ENCODE measurements at regions not wholly inside any gene's neighbourhood (a gene's known extent, or its start where the extent isn't known, plus 50 kb on each side); places are given as distances from the start of the nearest gene placed in this dataset.

GRCh38 chr2:824954-825353 is 125.7 kb upstream of the SNTG2 start:
- no peak for DNase-seq

DNA sequence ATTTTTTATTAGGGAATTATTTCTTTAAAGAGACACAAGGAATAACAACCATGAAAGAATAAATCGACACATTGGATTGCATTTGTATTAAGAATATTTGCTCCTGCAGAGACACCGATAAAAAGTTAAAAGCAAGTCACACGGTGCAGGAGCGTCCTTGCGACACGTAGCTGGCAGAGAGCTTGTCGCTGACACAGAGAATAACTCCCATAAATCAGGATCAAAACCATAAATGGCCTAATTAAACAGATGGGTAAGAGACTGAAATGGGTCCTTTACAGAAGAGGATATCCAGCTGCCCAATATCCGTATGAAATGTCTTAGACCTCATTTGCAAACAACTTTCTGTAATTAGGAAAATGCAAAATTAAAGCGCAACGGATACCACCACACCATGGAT is 126.1 kb upstream of the SNTG2 start:
- DNase-seq, result no peak

- DNase-seq, result no peak
Measured at GRCh38 chr2:821546-821945, 129.1 kb upstream of the SNTG2 start.

DNA sequence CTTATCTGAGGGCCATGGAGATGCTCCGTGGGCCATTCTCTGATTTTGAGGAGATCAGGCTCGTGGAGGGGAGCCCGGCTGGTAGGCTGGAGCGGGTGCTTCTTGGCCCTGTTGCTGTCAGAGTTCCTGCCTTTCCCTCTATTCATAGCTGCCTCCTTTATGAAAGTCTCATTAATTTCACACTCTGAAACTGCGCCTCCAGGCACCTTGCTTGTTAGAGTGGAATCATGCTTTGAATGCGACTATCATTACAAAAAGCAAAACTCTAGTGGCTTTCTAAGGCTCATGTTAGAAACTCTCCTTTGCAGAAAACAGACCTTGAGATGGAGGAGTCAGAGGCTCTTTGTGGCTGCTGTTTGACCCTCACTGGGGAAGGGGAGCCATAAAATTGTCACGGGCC is 131.0 kb upstream of the SNTG2 start:
- no peak for DNase-seq

GRCh38 chr2:819121-819520 is 131.5 kb upstream of the SNTG2 start:
- DNase-seq, result no peak

DNA sequence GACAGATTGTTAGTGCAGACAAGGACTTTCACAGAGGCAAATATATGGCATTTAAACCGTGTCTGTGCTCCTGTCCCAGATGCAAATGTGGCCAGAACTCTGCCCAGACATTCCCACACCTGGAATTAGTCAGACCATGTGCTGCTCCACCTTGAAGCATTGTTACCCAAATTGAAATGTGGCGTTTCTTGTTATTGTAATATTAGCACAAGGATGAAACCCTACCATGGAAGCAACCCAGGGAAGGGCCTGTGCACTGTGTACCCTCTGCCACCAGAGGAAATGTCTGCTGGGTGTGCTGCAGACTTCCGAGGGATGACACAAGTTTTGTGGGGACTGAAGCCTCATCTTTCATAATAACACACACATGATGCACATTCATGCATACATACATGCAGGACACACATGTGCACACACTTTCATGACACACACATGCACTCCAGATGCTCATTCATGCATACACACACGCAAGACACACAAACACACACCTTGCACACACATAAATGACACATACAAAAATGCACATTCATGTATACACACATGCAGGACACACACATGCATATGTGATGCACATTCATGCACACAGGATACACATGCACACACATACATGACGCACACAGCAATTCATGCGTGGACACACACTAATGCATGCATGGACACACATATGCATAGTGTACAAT is 133.2 kb upstream of the SNTG2 start:
- no peak for DNase-seq

GRCh38 chr2:816278-816677 is 134.4 kb upstream of the SNTG2 start:
- no peak for DNase-seq

DNA sequence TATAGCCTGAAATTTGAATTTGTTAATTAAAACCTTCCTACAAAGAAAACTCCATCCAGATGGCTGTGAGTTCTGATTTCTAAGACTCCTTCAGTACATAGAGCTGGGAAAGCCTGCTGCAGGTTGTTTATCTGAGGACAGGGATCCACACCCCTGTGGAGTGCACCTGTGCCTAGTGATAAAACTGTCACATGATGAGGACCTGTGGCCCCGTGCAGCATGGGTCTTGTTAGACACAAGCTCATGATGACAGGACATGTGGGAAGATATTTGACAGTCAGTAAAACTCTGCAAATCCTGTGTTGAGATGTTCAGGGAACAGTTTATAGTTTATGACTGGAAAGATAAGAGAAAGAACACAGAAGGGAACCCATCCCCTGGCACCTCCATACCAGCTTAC is 133.2 kb upstream of the TMEM18 start:
- no peak for DNase-seq

GRCh38 chr2:807300-807699 is 130.1 kb upstream of the TMEM18 start:
- no peak for DNase-seq

- no peak for DNase-seq
Measured at GRCh38 chr2:805664-806063, 128.5 kb upstream of the TMEM18 start.

DNA sequence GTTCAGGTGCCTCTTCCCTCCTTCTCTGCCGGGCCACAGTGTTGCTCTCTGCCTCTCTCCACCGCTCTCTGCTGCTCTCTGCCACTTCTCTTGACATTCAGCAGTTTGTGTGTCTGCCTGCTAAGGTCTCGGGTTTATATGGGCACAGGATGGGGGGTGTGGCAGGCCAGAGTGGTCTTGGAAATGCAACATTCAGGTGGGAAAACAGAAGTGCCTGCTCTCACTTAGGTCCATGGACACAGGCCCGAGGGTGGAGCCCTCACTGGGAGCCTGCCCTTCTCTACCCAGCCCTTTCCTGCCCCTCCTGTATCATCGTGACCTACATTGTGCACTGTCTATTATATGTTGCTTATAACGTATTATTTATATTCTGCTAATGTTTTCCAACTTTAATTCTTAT is 120.8 kb upstream of the TMEM18 start:
- no peak for DNase-seq

DNA sequence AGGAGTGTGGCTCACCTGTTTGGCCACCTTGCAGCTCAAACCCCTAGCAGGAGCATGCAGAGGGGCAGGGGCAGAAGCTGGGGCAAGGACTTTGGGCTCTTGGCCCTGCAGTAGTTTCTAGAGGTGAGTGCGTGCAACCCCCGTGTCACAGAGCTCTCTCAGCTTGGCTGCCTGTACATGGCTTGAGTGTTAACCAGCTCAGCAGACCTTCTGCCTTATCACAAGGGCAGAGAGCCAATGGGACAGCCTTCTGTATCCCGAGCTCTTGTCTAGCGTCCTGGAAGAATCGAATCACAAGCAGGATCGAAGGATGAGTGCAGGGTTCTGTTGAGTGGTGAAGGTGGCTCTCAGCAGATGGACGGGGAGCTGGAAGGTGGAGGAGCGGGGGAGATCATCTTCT is 120.3 kb upstream of the TMEM18 start:
- DNase-seq, result no peak

GRCh38 chr2:796141-796985 is 119.2 kb upstream of the TMEM18 start:
- DNase-seq, result no peak

GRCh38 chr2:795531-796041 is 118.4 kb upstream of the TMEM18 start:
- DNase-seq, result no peak

DNA sequence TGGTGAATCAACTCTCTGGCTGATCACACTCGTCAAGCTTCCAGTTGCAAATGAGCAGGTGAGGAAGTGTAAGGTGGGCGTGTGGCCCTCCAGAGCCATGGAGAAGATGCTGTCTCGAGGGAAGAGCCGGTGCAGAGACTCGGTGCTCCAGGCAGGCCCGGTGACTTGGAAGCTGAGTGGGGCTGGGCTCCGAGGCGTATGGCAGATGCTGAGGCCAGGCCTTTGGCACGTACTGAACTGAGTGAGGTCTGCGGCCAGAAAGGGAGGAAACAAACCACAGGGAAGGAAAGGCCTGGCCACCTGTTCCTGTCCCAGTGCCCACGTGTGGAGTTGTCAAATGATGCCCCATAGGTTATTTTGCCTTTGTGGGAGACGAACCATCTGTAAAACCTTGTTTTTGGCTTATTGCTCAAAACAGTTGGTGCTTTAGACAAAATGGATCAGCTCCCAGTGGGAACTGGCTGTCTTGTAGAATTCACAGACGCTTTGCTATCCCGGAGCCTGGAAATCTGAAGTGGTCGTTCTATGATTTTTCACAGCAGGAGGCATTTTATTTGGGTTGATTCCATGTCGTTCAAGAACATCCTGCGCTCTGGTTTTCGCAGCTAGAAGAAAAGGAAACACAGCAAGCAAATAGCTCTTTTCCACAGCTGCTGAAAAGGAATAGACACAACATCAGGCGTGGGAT is 117.5 kb upstream of the TMEM18 start:
- DNase-seq, result no peak

DNA sequence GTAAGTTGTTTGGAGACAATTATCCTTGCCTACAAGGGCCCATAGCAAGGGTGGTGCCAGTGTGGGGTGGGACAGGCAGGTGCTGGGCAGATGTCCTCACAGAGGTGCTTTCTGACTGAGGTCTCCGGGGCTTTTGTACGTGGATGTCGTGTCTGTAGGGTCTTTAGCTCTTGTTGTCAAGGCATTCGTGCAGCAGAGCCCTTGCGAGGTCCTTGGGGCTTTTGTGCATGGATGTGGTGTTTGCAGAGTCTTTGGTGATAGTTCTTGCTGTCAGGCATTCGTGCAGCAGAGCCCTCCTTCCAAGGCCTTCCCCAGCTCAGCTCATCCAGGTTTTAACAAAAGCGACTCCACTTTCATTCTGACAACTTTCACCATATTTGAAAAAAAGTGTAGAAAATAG is 116.0 kb upstream of the TMEM18 start:
- no peak for DNase-seq

DNA sequence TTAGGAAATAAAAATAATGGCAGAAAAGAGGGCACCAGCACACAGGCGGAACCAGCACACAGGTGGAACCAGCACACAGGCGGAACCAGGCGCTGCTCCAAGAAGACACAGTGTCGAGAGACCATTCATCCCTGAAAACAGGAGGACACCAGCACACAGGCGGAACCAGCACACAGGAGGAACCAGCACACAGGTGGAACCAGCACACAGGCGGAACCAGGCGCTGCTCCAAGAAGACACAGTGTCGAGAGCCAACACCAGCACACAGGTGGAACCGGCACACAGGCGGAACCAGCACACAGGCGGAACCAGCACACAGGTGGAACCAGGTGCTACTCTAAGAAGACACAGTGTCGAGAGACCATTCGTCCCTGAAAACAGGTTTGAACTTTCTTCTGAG is 115.5 kb upstream of the TMEM18 start:
- DNase-seq, result no peak

- no peak for DNase-seq
Measured at GRCh38 chr2:790634-791245, 113.5 kb upstream of the TMEM18 start.

- DNase-seq, result no peak
Measured at GRCh38 chr2:790081-790480, 112.9 kb upstream of the TMEM18 start.

DNA sequence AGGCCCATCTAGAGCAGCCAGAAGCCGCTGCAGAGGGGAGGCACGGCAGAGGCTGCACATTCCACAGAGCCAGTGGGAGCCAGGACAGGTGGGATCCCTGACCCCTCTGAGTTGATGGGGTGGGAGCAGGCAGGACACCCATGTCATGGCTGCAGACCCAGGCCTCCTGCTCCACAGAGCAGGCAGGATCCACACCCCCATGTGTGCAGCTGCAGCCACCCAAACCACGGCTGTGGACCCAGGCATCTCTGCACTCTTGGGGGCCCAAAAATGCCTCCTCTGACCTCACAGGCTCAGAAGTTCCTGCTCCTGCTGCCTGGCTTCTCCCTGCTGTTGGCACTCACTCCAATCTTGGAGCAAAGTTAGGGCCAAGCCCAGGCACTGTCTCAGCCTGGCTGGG is 112.3 kb upstream of the TMEM18 start:
- no peak for DNase-seq

GRCh38 chr2:788227-789032 is 111.2 kb upstream of the TMEM18 start:
- no peak for DNase-seq

- no peak for DNase-seq
Measured at GRCh38 chr2:784753-785152, 107.5 kb upstream of the TMEM18 start.

DNA sequence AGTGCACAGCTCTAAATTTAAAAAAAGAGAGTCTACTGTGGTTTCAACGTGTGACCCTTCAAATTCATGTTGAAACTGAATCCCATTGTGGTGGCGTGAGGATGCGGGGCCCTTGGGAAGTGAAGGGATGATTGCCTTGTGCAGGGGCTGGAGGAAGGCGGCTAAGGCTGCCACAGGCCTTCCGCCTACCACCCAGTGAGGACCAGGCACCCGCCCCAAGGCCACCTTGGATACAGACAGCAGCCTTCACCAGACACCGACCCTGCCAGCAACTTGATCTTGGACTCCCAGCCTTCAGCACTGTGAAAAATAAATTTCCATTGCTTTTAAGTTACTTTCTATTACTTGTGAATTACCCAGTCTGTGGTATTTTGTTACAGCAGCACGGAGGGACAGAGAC is 103.4 kb upstream of the TMEM18 start:
- DNase-seq, result no peak
